Prostate gland (tissue), 2 donors: ENCODE measurements at regions not wholly inside any gene's neighbourhood (a gene's known extent, or its start where the extent isn't known, plus 50 kb on each side); places are given as distances from the start of the nearest gene placed in this dataset.
"Not testable (repeated sequence)": the region's sequence is repeated elsewhere in the genome, so short reads cannot be mapped to it uniquely, and the experiment has no call there.

Source experiments
- DNase-seq: peaks from one replicate; pipeline ENCODE4 v3.0.0-alpha.2; 2019; ENCODE audit warnings: low spot score
- H3K27ac ChIP-seq, 2 donors: fragments of 200-600 bp; sonication (generic); 2 replicates each; pipeline ENCODE4 v1.5.1; 2017 to 2019
- H3K27me3 ChIP-seq: fragments of 200-600 bp; sonication (generic); replicated peaks from 2 replicates; pipeline ENCODE4 v1.5.1; 2019; ENCODE audit not compliant: insufficient read depth
- H3K36me3 ChIP-seq, 2 donors: fragments of 200-600 bp; sonication (generic); 1 replicate in 1 of 2; 2 replicates in 1 of 2; pipeline versions ENCODE4 v1.5.1 to v1.8.1; 2017 to 2019
- H3K4me1 ChIP-seq: fragments of 200-600 bp; sonication (generic); replicated peaks from 2 replicates; pipeline ENCODE4 v1.5.1; 2019
- H3K4me3 ChIP-seq, 2 donors: fragments of 200-600 bp; sonication (generic); 2 replicates each; pipeline ENCODE4 v1.5.1; 2017 to 2019
- H3K9me3 ChIP-seq: fragments of 200-600 bp; sonication (generic); 2 replicates; pipeline ENCODE4 v1.5.1; 2017
- CTCF ChIP-seq, 4 experiments: fragments of 200-600 bp in 2 of 4; fragments of 450-650 bp in 2 of 4; sonication (generic) in 2 of 4; IDR thresholded peaks; 1 replicate in 3 of 4; 2 replicates in 1 of 4; pipeline ENCODE4 v1.5.1; 2016 to 2019; ENCODE audit warnings: antibody characterized with exemption in 4 of 4, mild to moderate bottlenecking in 2 of 4, moderate library complexity in 2 of 4
- POLR2A ChIP-seq: fragments of 450-650 bp; IDR thresholded peaks from one replicate; pipeline ENCODE4 v1.6.1; 2016; ENCODE audit warnings: antibody characterized with exemption, mild to moderate bottlenecking
- POLR2AphosphoS5 ChIP-seq: sonication (generic); formaldehyde crosslinking; IDR thresholded peaks from one replicate; pipeline ENCODE4 v1.6.1; 2017; ENCODE audit warnings: antibody characterized with exemption
- WGBS: methylation state at CpG from one replicate; pipeline ENCODE4 v1.1.5; 2018; 5-methylcytosine and 5-hydroxymethylcytosine counted together
- intact Hi-C: fragments of 100-400 bp; cut with DNase I; formaldehyde crosslinking; loops from one replicate; pipeline ENCODE4 v1.14.2; 2022

GRCh38 chr21:38631676-38632075 is 133.4 kb upstream of the ERG start:
- no peaks in the 10 kb centered on the region for H3K27me3 ChIP-seq
- no peaks in the 10 kb centered on the region for H3K4me1 ChIP-seq
- intact Hi-C loops = no loop called here
- no peak overlapping the region for H3K4me3 ChIP-seq
- no peaks in the 10 kb centered on the region for H3K36me3 ChIP-seq
- TF ChIP-seq POLR2A (no peak), POLR2AphosphoS5 (no peak)
- H3K27ac ChIP-seq = no peak overlapping the region
- no peak for DNase-seq
- H3K9me3 ChIP-seq = no peaks in the 10 kb centered on the region
- 24% methylated on average over 5 of the region's 5 CpGs for WGBS

DNA sequence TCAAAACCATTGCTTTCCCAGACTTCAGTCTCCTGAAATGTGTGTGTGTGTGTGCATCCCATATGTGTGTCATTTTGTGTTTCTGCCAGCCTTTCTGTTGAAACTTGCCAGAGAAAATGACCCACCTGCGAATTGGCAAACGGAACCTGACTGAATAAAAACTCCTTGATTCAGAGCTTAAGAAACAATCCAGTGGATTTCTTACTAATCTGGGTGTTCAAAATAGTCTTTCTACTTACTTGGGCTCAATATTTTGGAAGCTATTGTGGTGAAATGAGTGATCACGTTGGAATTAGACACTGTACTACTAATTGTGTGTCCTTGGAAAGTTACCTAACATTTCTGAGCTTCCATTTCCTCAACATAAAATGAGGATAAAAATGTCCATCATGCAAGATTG is 138.9 kb upstream of the ERG start:
- no peak for TF ChIP-seq POLR2A
- no peak for TF ChIP-seq POLR2AphosphoS5
- no peak for TF ChIP-seq CTCF (IDR thresholded peaks at IDR 0.05)
- no peak for DNase-seq
- Histone ChIP-seq H3K9me3 (no peaks in the 10 kb centered on the region), H3K4me1 (no peaks in the 10 kb centered on the region), H3K36me3 (no peaks in the 10 kb centered on the region), H3K27ac (no peak overlapping the region), H3K4me3 (no peak overlapping the region), H3K27me3 (no peaks in the 10 kb centered on the region)
- 30% methylated on average over 3 of the region's 3 CpGs for WGBS
- intact Hi-C loops = no loop called here

- TF ChIP-seq CTCF (IDR thresholded peaks at IDR 0.05) (no peak), POLR2A (no peak), POLR2AphosphoS5 (no peak)
- no peaks in the 10 kb centered on the region for H3K27me3 ChIP-seq
- H3K9me3 ChIP-seq = no peaks in the 10 kb centered on the region
- H3K27ac ChIP-seq = no peak overlapping the region
- no peak for DNase-seq
- 44% methylated on average over 4 of the region's 4 CpGs for WGBS
- H3K4me3 ChIP-seq = no peak overlapping the region
- H3K4me1 ChIP-seq = no peaks in the 10 kb centered on the region
- no peaks in the 10 kb centered on the region for H3K36me3 ChIP-seq
- intact Hi-C loops = no loop called here
Observed at GRCh38 chr21:38639571-38640354, 141.5 kb upstream of the ERG start.

DNA sequence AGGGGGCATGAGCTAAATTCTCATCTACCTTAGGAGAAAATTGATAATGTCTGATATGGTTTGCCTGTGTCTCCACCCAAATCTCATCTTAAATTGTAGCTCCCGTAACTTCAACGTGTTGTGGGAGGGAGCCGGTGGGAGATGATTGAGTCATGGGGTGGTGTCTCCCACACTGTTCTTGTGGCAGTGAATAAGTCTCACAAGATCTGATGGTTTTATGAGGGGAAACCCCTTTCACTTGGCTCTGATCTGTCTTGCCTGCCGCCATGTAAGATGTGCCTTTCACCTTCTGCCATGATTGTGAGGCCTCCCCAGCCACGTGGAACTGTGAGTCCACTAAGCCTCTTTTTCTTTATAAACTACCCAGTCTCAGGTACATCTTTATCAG is 142.1 kb upstream of the ERG start:
- H3K4me3 ChIP-seq, H3K27me3 ChIP-seq, H3K4me1 ChIP-seq, intact Hi-C loops, H3K9me3 ChIP-seq, DNase-seq, H3K36me3 ChIP-seq, H3K27ac ChIP-seq: not testable (repeated sequence)
- 91% methylated on average over 5 of the region's 5 CpGs for WGBS

DNA sequence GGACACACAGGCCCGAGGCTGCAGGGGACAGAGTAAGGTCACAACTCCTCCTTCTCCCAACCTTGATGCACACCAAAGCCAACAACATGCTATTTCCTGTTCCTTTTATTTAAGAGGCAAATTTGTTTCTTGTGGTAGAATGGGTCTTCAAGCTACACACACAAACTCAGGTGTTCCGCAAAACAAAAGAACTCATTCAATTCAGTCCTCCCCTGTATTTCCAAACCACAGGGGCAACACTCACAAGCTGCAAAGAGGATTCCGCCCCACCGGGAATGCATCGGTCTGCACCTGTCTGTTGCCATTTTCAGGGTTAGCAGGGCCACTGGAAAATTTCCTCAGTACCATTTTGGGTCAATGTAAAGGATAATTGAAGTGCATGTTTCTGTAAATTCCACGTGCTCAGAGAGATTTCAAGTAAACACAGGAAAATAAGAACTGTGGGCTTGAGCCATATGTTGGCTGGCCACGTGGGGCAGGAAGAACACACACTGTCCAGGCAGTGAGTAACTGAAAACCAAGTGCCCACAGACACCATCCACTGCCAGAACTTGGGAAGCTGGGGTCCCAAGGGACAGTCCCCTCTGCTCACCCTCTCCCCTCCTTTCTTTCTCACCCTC is 145.2 kb upstream of the ERG start:
- TF ChIP-seq CTCF (IDR thresholded peaks at IDR 0.05) (no peak), POLR2AphosphoS5 (no peak), POLR2A (no peak)
- Histone ChIP-seq H3K36me3 (no peaks in the 10 kb centered on the region), H3K27ac (no peak overlapping the region), H3K9me3 (no peaks in the 10 kb centered on the region), H3K4me3 (no peak overlapping the region), H3K4me1 (no peaks in the 10 kb centered on the region), H3K27me3 (no peaks in the 10 kb centered on the region)
- intact Hi-C loops = no loop called here
- no peak for DNase-seq
- WGBS = 58% methylated on average over 7 of the region's 7 CpGs

- TF ChIP-seq POLR2A (no peak), CTCF (IDR thresholded peaks at IDR 0.05) (no peak), POLR2AphosphoS5 (no peak)
- no peaks in the 10 kb centered on the region for H3K36me3 ChIP-seq
- 67% methylated on average over 3 of the region's 3 CpGs for WGBS
Observed at GRCh38 chr21:38645282-38645681, 147.0 kb upstream of the ERG start.

More at GRCh38 chr21:38645282-38645681, 147.0 kb upstream of the ERG start:
- H3K27me3 ChIP-seq = no peaks in the 10 kb centered on the region
- no peak overlapping the region for H3K4me3 ChIP-seq
- DNase-seq = no peak
- H3K4me1 ChIP-seq = no peaks in the 10 kb centered on the region
- H3K9me3 ChIP-seq = no peaks in the 10 kb centered on the region
- intact Hi-C loops = no loop called here
- H3K27ac ChIP-seq = no peak overlapping the region
